ENCODE measurements at regions not wholly inside any gene's neighbourhood (a gene's known extent, or its start where the extent isn't known, plus 50 kb on each side); places are given as distances from the start of the nearest gene placed in this dataset.

- Histone ChIP-seq H3K27me3 (ENCODE audit: low read length) (no peaks in the 10 kb centered on the region), H3K79me2 (ENCODE audit: low read length) (no peaks in the 10 kb centered on the region), H3K36me3 (ENCODE audit: low read depth, low read length) (no peaks in the 10 kb centered on the region), H2AFZ (ENCODE audit: low read length) (no peak overlapping the region), H3K9me3 (ENCODE audit: low read length) (no peaks in the 10 kb centered on the region), H3K4me2 (ENCODE audit: low read length) (no peak overlapping the region), H4K20me1 (ENCODE audit: low read length) (no peaks in the 10 kb centered on the region), H3K4me3 (ENCODE audit: low read length) (no peak overlapping the region), H3K9me2 (replicated peaks; ENCODE audit: low read length) (no peaks in the 10 kb centered on the region), H3K27ac (ENCODE audit: low read length) (no peak overlapping the region), H3K9ac (ENCODE audit: low read length) (no peak overlapping the region), H3K4me1 (ENCODE audit: insufficient read depth, low read length) (no peaks in the 10 kb centered on the region), H3F3A (ENCODE audit: low read length, unreplicated experiment) (no peaks in the 10 kb centered on the region)
- TF ChIP-seq EZH2phosphoT487 (IDR thresholded peaks at IDR 0.05; ENCODE audit: borderline replicate concordance, low read length) = no peak
- TF ChIP-seq EZH2 (IDR thresholded peaks at IDR 0.05; ENCODE audit: low read length, unreplicated experiment) = no peak
- no peak for TF ChIP-seq CTCF (conservative IDR thresholded peaks at IDR 0.05; ENCODE audit: low read depth, low read length)
- POLR2A ChIA-PET (ENCODE audit: unreplicated experiment) = no interaction called here
- intact Hi-C loops (cut with micrococcal nuclease) = no loop called here
- CTCF ChIA-PET = no interaction called here
- no TSS peak for BruUV-seq (replicated peaks)
- ATAC-seq = no peak
- no peak for DNase-seq
These were observed 1152.2 kb upstream of the SPRY2 start for GRCh38 chr13:81493144-81493543.

- Histone ChIP-seq H3K9ac (ENCODE audit: low read length) (no peak overlapping the region), H3K27ac (ENCODE audit: low read length) (no peak overlapping the region), H3K4me1 (ENCODE audit: insufficient read depth, low read length) (no peaks in the 10 kb centered on the region), H3K27me3 (ENCODE audit: low read length) (no peaks in the 10 kb centered on the region), H3K79me2 (ENCODE audit: low read length) (no peaks in the 10 kb centered on the region), H3K36me3 (ENCODE audit: low read depth, low read length) (no peaks in the 10 kb centered on the region), H3K9me3 (ENCODE audit: low read length) (no peaks in the 10 kb centered on the region), H4K20me1 (ENCODE audit: low read length) (no peaks in the 10 kb centered on the region), H3K9me2 (replicated peaks; ENCODE audit: low read length) (no peaks in the 10 kb centered on the region), H2AFZ (ENCODE audit: low read length) (no peak overlapping the region), H3F3A (ENCODE audit: low read length, unreplicated experiment) (no peaks in the 10 kb centered on the region), H3K4me2 (ENCODE audit: low read length) (no peak overlapping the region), H3K4me3 (ENCODE audit: low read length) (no peak overlapping the region)
- BruUV-seq (replicated peaks) = no TSS peak
- intact Hi-C loops (cut with micrococcal nuclease) = no loop called here
- ChIA-PET CTCF (no interaction called here), POLR2A (ENCODE audit: unreplicated experiment) (no interaction called here)
- DNase-seq = no peak
- ATAC-seq = no peak
- TF ChIP-seq CTCF (conservative IDR thresholded peaks at IDR 0.05; ENCODE audit: low read depth, low read length) (no peak), EZH2 (IDR thresholded peaks at IDR 0.05; ENCODE audit: low read length, unreplicated experiment) (no peak), EZH2phosphoT487 (IDR thresholded peaks at IDR 0.05; ENCODE audit: borderline replicate concordance, low read length) (no peak)
These were observed 1151.5 kb upstream of the SPRY2 start for GRCh38 chr13:81492449-81492848.

- ChIA-PET POLR2A (ENCODE audit: unreplicated experiment) (no interaction called here), CTCF (interaction anchor here (0.6 to 1.3 kb wide), 2 partner anchors 104 to 317 kb away, joined by 3 read pairs; no protein-coding TSS in a partner anchor)
- DNase-seq (no peak), ATAC-seq (no peak)
- H3K4me1 ChIP-seq (ENCODE audit: insufficient read depth, low read length) = no peaks in the 10 kb centered on the region
- H2AFZ ChIP-seq (ENCODE audit: low read length) = no peak overlapping the region
- H3K36me3 ChIP-seq (ENCODE audit: low read depth, low read length) = no peaks in the 10 kb centered on the region
- H3K27ac ChIP-seq (ENCODE audit: low read length) = no peak overlapping the region
- H3K4me3 ChIP-seq (ENCODE audit: low read length) = no peak overlapping the region
- no peaks in the 10 kb centered on the region for H3K9me2 ChIP-seq (replicated peaks; ENCODE audit: low read length)
- no peaks in the 10 kb centered on the region for H3K79me2 ChIP-seq (ENCODE audit: low read length)
- intact Hi-C loops (cut with micrococcal nuclease) = no loop called here
- BruUV-seq (replicated peaks) = no TSS peak
- H3K9me3 ChIP-seq (ENCODE audit: low read length) = no peaks in the 10 kb centered on the region
- H3F3A ChIP-seq (ENCODE audit: low read length, unreplicated experiment) = no peaks in the 10 kb centered on the region
- no peak for TF ChIP-seq CTCF (conservative IDR thresholded peaks at IDR 0.05; ENCODE audit: low read depth, low read length)
- TF ChIP-seq EZH2 (IDR thresholded peaks at IDR 0.05; ENCODE audit: low read length, unreplicated experiment) = no peak
- TF ChIP-seq EZH2phosphoT487 (IDR thresholded peaks at IDR 0.05; ENCODE audit: borderline replicate concordance, low read length) = no peak
- H3K9ac ChIP-seq (ENCODE audit: low read length) = no peak overlapping the region
- H4K20me1 ChIP-seq (ENCODE audit: low read length) = no peaks in the 10 kb centered on the region
- H3K27me3 ChIP-seq (ENCODE audit: low read length) = no peaks in the 10 kb centered on the region
- H3K4me2 ChIP-seq (ENCODE audit: low read length) = no peak overlapping the region
These were observed 1147.1 kb upstream of the SPRY2 start for GRCh38 chr13:81488021-81488420.
